ENCODE measurements at regions not wholly inside any gene's neighbourhood (a gene's known extent, or its start where the extent isn't known, plus 50 kb on each side); places are given as distances from the start of the nearest gene placed in this dataset.

DNA sequence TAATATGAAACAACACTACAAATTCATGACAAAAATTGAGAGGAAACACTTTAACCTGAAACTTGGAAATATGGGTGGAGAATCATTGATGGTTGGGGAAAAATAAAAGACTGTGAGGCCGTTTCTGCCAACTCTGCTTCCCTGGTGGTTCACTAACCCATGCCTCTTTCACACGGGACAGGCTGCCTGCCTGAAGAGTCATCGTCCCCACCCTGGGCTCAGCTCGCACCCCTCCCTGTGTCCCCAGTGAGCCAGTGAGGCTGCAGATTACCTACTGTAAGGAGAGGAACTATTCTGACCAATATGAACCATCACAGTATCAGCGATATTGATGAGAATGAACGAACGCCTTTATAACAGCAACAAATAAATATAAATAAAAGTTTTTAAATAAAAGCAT lies 357.8 kb upstream of the CDH20 start:
- TF ChIP-seq ZFX (IDR thresholded peaks at IDR 0.05; ENCODE audit: borderline replicate concordance): no peak
- TF ChIP-seq, protein P1, sequence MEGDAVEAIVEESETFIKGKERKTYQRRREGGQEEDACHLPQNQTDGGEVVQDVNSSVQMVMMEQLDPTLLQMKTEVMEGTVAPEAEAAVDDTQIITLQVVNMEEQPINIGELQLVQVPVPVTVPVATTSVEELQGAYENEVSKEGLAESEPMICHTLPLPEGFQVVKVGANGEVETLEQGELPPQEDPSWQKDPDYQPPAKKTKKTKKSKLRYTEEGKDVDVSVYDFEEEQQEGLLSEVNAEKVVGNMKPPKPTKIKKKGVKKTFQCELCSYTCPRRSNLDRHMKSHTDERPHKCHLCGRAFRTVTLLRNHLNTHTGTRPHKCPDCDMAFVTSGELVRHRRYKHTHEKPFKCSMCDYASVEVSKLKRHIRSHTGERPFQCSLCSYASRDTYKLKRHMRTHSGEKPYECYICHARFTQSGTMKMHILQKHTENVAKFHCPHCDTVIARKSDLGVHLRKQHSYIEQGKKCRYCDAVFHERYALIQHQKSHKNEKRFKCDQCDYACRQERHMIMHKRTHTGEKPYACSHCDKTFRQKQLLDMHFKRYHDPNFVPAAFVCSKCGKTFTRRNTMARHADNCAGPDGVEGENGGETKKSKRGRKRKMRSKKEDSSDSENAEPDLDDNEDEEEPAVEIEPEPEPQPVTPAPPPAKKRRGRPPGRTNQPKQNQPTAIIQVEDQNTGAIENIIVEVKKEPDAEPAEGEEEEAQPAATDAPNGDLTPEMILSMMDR (IDR thresholded peaks at IDR 0.05): no peak
- no peak overlapping the region for H3K27ac ChIP-seq

DNA sequence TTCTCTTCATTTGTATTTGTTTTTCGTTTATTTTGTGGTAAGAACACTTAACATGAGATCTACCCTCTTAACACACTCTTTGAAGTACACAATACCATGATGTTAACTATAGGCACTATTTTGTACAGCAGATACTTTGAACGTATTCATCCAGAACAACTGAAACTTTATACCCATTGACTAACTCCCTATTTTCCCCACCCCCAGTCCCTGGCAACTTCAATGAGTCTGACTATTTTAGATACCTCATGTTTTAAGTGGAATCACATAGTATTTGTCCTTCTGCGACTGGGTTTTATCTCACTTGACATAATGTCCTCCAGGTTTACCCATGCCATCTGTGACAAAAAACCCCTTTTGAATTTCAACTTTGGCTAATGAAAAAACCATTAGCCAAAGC lies 356.3 kb upstream of the CDH20 start:
- H3K27ac ChIP-seq: no peak overlapping the region
- TF ChIP-seq ZFX (IDR thresholded peaks at IDR 0.05; ENCODE audit: borderline replicate concordance): no peak
- TF ChIP-seq, protein P1 (IDR thresholded peaks at IDR 0.05): no peak

DNA sequence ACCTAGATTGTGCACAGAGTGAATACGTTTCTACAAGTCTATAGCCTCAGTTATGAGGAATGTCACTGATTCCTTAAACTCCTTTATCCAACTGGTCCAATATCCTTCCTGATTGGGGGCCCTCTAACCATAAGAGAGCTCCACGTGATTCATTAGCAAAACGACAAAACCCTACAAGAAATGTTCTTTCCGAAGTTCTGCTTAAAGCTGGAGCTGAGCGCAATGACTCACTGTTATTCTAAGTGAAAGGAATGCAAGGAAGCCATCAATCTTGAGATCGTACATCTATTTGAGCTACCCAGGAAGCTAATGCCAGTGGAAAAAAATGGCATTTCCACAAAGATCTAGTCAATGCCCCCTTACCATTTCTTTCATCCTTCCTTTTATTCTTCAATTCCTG lies 354.9 kb upstream of the CDH20 start:
- no peak for TF ChIP-seq ZFX (IDR thresholded peaks at IDR 0.05; ENCODE audit: borderline replicate concordance)
- TF ChIP-seq, protein P1 (IDR thresholded peaks at IDR 0.05): no peak
- no peak overlapping the region for H3K27ac ChIP-seq

DNA sequence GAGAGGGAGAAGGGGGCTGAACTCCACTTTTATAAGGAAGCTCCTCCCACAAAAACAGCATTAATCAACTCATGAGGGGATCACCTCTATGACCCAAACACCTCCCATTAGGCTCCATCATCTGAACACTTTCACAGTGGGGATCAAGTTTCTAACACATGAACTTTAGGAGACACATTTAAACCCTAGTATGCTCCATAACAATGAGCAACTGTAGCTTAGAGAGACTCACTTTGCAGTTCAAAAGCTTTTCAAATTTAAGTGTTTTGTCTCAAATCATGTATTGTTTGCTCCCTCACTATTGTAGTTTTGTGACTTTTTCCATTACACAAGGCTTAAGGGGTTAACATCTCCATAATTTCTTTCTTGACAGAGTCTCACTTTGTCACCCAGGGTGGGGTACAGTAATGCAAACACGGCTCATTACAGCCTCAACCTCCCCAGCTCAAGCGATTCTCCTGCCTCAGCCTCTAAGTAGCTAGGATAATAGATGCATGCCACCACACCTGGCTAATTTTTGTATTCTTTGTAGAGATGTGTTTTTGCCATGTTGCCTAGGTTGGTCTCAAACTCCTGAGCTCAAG lies 352.7 kb upstream of the CDH20 start:
- H3K27ac ChIP-seq: no peak overlapping the region
- no peak for TF ChIP-seq ZFX (IDR thresholded peaks at IDR 0.05; ENCODE audit: borderline replicate concordance)

DNA sequence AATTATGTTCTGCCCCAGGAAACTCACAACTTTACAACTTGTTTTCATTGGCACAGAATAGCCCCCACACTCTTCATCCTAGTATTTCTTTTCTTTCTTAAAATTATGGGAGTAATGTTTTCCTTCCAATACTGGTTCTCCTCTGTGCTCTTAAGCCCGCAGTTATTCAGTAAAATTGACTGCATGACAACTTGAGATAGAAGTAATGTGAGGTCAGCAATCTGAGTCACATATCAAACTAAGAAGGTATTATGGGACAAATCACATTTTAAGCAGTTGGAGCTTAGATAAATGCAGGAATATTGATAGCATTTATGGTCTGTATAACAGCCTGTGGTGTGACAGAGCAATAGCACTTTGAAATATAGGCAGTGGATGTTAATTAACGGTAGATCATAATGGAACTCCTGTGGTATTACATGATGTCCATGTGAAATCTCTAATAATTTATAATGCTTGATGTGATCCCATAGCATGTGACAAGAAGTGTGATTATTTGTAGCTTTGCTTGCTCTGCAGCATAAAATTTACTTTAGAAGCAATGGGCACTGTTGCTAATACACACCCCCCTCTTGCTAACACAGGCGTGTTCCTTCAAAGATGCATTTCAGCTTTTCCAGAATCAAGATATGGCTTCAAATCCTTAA lies 351.4 kb upstream of the CDH20 start:
- TF ChIP-seq, protein P1 (IDR thresholded peaks at IDR 0.05): no peak
- no peak for TF ChIP-seq ZFX (IDR thresholded peaks at IDR 0.05; ENCODE audit: borderline replicate concordance)
- H3K27ac ChIP-seq: no peak overlapping the region

DNA sequence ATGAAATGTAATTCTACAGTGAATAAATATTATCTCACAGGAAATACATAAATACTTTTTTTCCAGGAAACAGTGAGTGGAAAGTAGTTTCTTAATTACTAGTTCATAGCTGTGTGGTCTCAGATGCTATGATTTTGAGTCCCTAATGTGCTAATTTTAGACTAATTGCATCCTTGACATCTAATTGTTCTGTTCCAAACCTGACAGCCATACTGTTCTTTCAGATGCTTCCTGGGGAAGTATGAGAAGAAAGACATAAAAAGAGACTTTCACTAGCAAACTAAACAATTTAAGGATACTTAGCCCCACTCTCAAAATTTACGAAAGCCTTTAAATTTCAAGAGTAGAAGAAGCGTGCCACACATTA lies 350.9 kb upstream of the CDH20 start:
- TF ChIP-seq ZFX (IDR thresholded peaks at IDR 0.05; ENCODE audit: borderline replicate concordance): no peak
- TF ChIP-seq, protein P1 (IDR thresholded peaks at IDR 0.05): no peak
- no peak overlapping the region for H3K27ac ChIP-seq

DNA sequence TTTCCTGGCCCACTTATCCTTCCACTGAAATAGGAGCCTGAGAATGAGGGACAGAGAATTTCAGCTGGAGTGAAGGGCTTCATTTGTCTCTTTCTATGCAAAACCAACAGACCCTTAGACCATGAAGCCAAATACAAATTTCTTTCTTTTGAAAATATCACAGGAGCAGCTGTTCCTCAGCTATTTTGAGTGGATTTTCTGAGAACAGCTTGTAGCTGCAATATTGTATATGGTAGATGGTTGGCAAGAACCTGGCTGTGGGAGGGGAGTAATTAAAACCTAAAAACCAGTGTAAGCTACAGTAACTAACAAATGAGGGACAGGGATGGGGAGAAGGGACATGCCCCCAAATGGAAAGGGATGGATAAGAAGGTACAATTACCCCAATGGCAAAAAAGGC lies 350.3 kb upstream of the CDH20 start:
- TF ChIP-seq ZFX (IDR thresholded peaks at IDR 0.05; ENCODE audit: borderline replicate concordance): no peak
- TF ChIP-seq, protein P1 (IDR thresholded peaks at IDR 0.05): no peak
- H3K27ac ChIP-seq: no peak overlapping the region

DNA sequence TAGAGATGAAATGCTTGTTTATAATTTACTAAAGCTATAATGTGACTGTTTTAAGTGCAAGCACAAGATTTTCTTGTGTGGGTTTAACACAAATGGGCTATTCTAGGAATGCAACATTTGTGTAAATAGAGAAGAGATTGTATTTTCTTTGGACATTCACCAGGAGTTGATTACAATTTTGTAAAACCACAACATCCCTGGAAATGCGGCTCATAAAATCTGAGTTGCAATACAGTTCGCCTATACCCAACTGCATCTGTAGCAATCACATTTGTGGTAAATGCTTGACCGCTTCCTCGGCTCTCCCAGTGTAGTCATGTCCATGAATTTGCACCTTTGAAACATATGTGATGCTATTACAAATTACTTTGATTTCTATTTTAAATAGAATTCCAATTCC lies 348.7 kb upstream of the CDH20 start:
- H3K27ac ChIP-seq: no peak overlapping the region
- no peak for TF ChIP-seq ZFX (IDR thresholded peaks at IDR 0.05; ENCODE audit: borderline replicate concordance)
- TF ChIP-seq, protein P1 (IDR thresholded peaks at IDR 0.05): no peak
